Neural cell (in vitro differentiated cells): ENCODE measurements at regions not wholly inside any gene's neighbourhood (a gene's known extent, or its start where the extent isn't known, plus 50 kb on each side); places are given as distances from the start of the nearest gene placed in this dataset.

Source experiments
- H2AFZ ChIP-seq: fragments of 200-600, 300-800 bp; sonication (generic), shearing (Covaris generic); 2 replicates; pipeline ENCODE4 v1.6.0; 2014; ENCODE audit warnings: low read depth, mild to moderate bottlenecking, antibody characterized with exemption, low read length, moderate library complexity
- H3F3A ChIP-seq: fragments of 200-600 bp; shearing (Covaris generic); 2 replicates; pipeline ENCODE4 v1.6.1; 2016; ENCODE audit warnings: mild to moderate bottlenecking, moderate library complexity, mixed read lengths, antibody characterized with exemption, low read length; ENCODE audit not compliant: insufficient read depth, poor library complexity, severe bottlenecking
- H3K27ac ChIP-seq: fragments of 200-600, 300-800 bp; sonication (generic), shearing (Covaris generic); 2 replicates; pipeline ENCODE4 v1.5.1; 2014; ENCODE audit warnings: mild to moderate bottlenecking, low read length, moderate library complexity
- H3K27me3 ChIP-seq: fragments of 300-800, 200-600 bp; sonication (generic), shearing (Covaris generic); 2 replicates; pipeline ENCODE4 v1.6.0; 2014; ENCODE audit warnings: mild to moderate bottlenecking, low read depth, low read length, moderate library complexity; ENCODE audit not compliant: insufficient read depth
- H3K36me3 ChIP-seq: fragments of 300-800, 200-600 bp; sonication (generic), shearing (Covaris generic); 2 replicates; pipeline ENCODE4 v1.5.1; 2014; ENCODE audit warnings: mild to moderate bottlenecking, antibody characterized with exemption, low read length, moderate library complexity; ENCODE audit not compliant: insufficient read depth
- H3K4me2 ChIP-seq: fragments of 300-800, 200-600 bp; sonication (generic), shearing (Covaris generic); 2 replicates; pipeline ENCODE4 v1.6.0; 2014; ENCODE audit warnings: mild to moderate bottlenecking, low read length
- H3K4me3 ChIP-seq: fragments of 300-800, 200-600 bp; sonication (generic), shearing (Covaris generic); 2 replicates; pipeline ENCODE4 v1.5.1; 2014; ENCODE audit warnings: mild to moderate bottlenecking, low read length, moderate library complexity
- H3K79me2 ChIP-seq: fragments of 200-600 bp; shearing (Covaris generic); replicated peaks from 2 replicates; pipeline ENCODE4 v1.6.0; 2014; ENCODE audit warnings: mild to moderate bottlenecking, low read length, moderate library complexity; ENCODE audit not compliant: insufficient read depth
- H3K9ac ChIP-seq: fragments of 300-800, 200-600 bp; sonication (generic), shearing (Covaris generic); 2 replicates; pipeline ENCODE4 v1.6.1; 2016; ENCODE audit warnings: mild to moderate bottlenecking, low read length, mixed read lengths
- H3K9me2 ChIP-seq: fragments of 200-600 bp; shearing (Covaris generic); 2 replicates; pipeline ENCODE4 v1.6.1; 2016; ENCODE audit warnings: mild to moderate bottlenecking, low read length, mixed read lengths; ENCODE audit not compliant: insufficient read depth
- H3K9me3 ChIP-seq: fragments of 200-600, 300-800 bp; sonication (generic), shearing (Covaris generic); 2 replicates; pipeline ENCODE4 v1.6.1; 2016; ENCODE audit warnings: mild to moderate bottlenecking, mixed run types, low read length, moderate library complexity, mixed read lengths
- H4K20me1 ChIP-seq: fragments of 200-600 bp; shearing (Covaris generic); 2 replicates; pipeline ENCODE4 v1.6.1; 2016; ENCODE audit warnings: mild to moderate bottlenecking, mixed run types; ENCODE audit not compliant: insufficient read depth
- CTCF ChIP-seq: fragments of 450-650 bp; IDR thresholded peaks from 2 replicates; pipeline ENCODE4 v1.5.1; 2014; ENCODE audit warnings: antibody characterized with exemption, mild to moderate bottlenecking, moderate library complexity; ENCODE audit not compliant: poor library complexity, severe bottlenecking
- EP300 ChIP-seq: fragments of 450-650 bp; conservative IDR thresholded peaks from 2 replicates; pipeline ENCODE4 v1.6.1; 2014; ENCODE audit warnings: antibody characterized with exemption, mild to moderate bottlenecking, moderate library complexity; ENCODE audit not compliant: poor library complexity, severe bottlenecking
- EZH2 ChIP-seq: fragments of 200-600, 300-800 bp; shearing (Covaris generic), sonication (generic); IDR thresholded peaks from 2 replicates; pipeline ENCODE4 v1.6.1; 2014; ENCODE audit warnings: antibody characterized with exemption, low read length, borderline replicate concordance, mild to moderate bottlenecking; ENCODE audit not compliant: insufficient read depth, poor library complexity, severe bottlenecking
- MXI1 ChIP-seq: fragments of 450-650 bp; conservative IDR thresholded peaks from 2 replicates; pipeline ENCODE4 v1.6.1; 2014; ENCODE audit warnings: antibody characterized with exemption, mild to moderate bottlenecking; ENCODE audit not compliant: poor library complexity, severe bottlenecking
- POLR2AphosphoS5 ChIP-seq: IDR thresholded peaks from 2 replicates; pipeline ENCODE4 v1.6.1; 2012
- RAD21 ChIP-seq: fragments of 450-650 bp; conservative IDR thresholded peaks from 2 replicates; pipeline ENCODE4 v1.6.1; 2014; ENCODE audit warnings: antibody characterized with exemption, mild to moderate bottlenecking, moderate library complexity
- SMC3 ChIP-seq: fragments of 450-650 bp; conservative IDR thresholded peaks from 2 replicates; pipeline ENCODE4 v1.6.1; 2014; ENCODE audit warnings: antibody characterized with exemption, mild to moderate bottlenecking, moderate library complexity; ENCODE audit not compliant: poor library complexity
- TAF1 ChIP-seq: IDR thresholded peaks from 2 replicates; pipeline ENCODE4 v1.6.1; 2012; ENCODE audit warnings: low read depth
- TF ChIP-seq, protein P1 (sequence below): IDR thresholded peaks from 2 replicates; pipeline ENCODE4 v1.6.1; 2012; ENCODE audit warnings: borderline replicate concordance

- H3K79me2 ChIP-seq, result no peaks in the 10 kb centered on the region
- H3K4me2 ChIP-seq, result no peak overlapping the region
- no peaks in the 10 kb centered on the region for H3K9me3 ChIP-seq
- no peak overlapping the region for H3K4me3 ChIP-seq
- H3K27me3 ChIP-seq, result no peaks in the 10 kb centered on the region
- H3F3A ChIP-seq, result no peaks in the 10 kb centered on the region
- no peak overlapping the region for H3K27ac ChIP-seq
- H3K9me2 ChIP-seq, result no peaks in the 10 kb centered on the region
- no peaks in the 10 kb centered on the region for H4K20me1 ChIP-seq
- no peak for TF ChIP-seq POLR2AphosphoS5
- TF ChIP-seq EZH2, result no peak
- TF ChIP-seq MXI1, result no peak
- TF ChIP-seq SMC3, result no peak
- no peak for TF ChIP-seq RAD21
- TF ChIP-seq EP300, result no peak
- TF ChIP-seq, protein P1, sequence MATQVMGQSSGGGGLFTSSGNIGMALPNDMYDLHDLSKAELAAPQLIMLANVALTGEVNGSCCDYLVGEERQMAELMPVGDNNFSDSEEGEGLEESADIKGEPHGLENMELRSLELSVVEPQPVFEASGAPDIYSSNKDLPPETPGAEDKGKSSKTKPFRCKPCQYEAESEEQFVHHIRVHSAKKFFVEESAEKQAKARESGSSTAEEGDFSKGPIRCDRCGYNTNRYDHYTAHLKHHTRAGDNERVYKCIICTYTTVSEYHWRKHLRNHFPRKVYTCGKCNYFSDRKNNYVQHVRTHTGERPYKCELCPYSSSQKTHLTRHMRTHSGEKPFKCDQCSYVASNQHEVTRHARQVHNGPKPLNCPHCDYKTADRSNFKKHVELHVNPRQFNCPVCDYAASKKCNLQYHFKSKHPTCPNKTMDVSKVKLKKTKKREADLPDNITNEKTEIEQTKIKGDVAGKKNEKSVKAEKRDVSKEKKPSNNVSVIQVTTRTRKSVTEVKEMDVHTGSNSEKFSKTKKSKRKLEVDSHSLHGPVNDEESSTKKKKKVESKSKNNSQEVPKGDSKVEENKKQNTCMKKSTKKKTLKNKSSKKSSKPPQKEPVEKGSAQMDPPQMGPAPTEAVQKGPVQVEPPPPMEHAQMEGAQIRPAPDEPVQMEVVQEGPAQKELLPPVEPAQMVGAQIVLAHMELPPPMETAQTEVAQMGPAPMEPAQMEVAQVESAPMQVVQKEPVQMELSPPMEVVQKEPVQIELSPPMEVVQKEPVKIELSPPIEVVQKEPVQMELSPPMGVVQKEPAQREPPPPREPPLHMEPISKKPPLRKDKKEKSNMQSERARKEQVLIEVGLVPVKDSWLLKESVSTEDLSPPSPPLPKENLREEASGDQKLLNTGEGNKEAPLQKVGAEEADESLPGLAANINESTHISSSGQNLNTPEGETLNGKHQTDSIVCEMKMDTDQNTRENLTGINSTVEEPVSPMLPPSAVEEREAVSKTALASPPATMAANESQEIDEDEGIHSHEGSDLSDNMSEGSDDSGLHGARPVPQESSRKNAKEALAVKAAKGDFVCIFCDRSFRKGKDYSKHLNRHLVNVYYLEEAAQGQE, result no peak
- no peak for TF ChIP-seq TAF1
- TF ChIP-seq CTCF, result no peak
- H3K9ac ChIP-seq, result no peak overlapping the region
- no peak overlapping the region for H2AFZ ChIP-seq
- no peaks in the 10 kb centered on the region for H3K36me3 ChIP-seq
These were observed 255.4 kb upstream of the PITRM1 start for GRCh38 chr10:3427950-3428354.

DNA sequence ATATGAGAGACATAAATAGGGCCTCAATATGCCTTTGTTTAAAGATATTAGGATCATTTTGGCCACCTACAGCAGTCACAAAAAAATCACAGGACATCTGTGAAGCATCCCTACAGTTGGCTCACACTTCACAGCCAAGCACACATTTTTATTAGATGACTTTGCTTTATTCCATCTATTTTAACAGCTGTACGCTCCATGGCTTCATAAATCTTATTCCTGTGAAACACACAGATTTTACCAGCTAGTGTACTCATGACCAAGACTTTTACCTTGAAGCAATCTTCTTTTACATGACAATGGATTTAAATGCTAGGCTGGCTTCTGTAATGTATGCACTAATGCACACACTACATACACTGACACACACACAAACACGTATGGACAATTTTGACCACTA lies 254.8 kb upstream of the PITRM1 start:
- Histone ChIP-seq H4K20me1 (no peaks in the 10 kb centered on the region), H3K9ac (no peak overlapping the region), H3K36me3 (no peaks in the 10 kb centered on the region), H2AFZ (no peak overlapping the region), H3F3A (no peaks in the 10 kb centered on the region), H3K79me2 (no peaks in the 10 kb centered on the region), H3K9me3 (no peaks in the 10 kb centered on the region), H3K27me3 (no peaks in the 10 kb centered on the region), H3K4me3 (no peak overlapping the region), H3K4me2 (no peak overlapping the region), H3K9me2 (no peaks in the 10 kb centered on the region), H3K27ac (no peak overlapping the region)
- no peak for TF ChIP-seq CTCF
